ENCODE measurements at regions not wholly inside any gene's neighbourhood (a gene's known extent, or its start where the extent isn't known, plus 50 kb on each side); places are given as distances from the start of the nearest gene placed in this dataset.

DNA sequence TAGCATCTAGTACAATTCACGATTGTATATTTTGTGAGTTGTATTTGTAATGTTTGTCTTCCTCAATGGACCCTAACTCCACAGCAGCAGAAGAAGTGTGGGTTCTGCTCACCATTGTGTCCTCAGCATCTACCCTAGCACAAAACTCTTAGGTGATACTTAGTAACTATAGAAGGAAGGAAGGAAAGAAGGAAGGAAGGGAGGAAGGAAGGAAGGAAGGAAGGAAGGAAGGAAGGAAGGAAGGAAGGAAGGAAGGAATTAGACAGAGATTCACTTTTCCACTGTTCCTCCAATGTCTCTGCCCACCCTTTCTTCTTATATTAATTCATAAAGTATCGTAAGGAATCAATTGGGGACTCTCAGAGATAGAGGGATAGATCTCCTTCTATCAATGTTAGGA lies 288.2 kb downstream of the NFIB start:
- intact Hi-C loops (cut with micrococcal nuclease) = no loop called here
- TF ChIP-seq, protein P1, sequence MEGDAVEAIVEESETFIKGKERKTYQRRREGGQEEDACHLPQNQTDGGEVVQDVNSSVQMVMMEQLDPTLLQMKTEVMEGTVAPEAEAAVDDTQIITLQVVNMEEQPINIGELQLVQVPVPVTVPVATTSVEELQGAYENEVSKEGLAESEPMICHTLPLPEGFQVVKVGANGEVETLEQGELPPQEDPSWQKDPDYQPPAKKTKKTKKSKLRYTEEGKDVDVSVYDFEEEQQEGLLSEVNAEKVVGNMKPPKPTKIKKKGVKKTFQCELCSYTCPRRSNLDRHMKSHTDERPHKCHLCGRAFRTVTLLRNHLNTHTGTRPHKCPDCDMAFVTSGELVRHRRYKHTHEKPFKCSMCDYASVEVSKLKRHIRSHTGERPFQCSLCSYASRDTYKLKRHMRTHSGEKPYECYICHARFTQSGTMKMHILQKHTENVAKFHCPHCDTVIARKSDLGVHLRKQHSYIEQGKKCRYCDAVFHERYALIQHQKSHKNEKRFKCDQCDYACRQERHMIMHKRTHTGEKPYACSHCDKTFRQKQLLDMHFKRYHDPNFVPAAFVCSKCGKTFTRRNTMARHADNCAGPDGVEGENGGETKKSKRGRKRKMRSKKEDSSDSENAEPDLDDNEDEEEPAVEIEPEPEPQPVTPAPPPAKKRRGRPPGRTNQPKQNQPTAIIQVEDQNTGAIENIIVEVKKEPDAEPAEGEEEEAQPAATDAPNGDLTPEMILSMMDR (IDR thresholded peaks at IDR 0.05) = no peak
- CTCF ChIA-PET = no interaction called here
- Mint-ChIP-seq H3K27ac (no peak overlapping the region), H3K4me1 (no peaks in the 10 kb centered on the region), H3K9me3 (no peaks in the 10 kb centered on the region), H3K4me3 (no peak overlapping the region), H3K27me3 (no peaks in the 10 kb centered on the region), H3K36me3 (ENCODE audit: low read depth) (no peaks in the 10 kb centered on the region)
- DNase-seq (no peak), ATAC-seq (ENCODE audit: low read depth) (no peak)
- POLR2A ChIA-PET = no interaction called here

DNA sequence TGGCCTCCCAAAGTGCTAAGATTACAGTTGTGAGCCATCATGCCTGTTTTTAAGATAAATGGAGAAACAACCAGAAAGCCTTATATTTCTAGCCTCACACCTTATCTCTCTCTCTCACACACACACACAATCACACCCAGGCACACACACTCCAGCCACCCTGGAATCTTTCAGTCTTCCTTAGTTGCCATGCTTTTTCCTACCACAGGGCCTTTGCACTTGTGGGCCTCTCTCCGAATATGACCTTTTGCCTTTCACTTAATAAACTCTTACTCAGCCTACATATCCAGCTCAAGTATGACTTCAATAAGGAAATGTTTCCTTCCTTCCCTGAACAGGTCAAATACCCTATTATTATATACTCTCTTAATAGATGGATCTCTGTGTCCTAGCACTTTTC lies 290.7 kb downstream of the NFIB start:
- no peak for DNase-seq
- TF ChIP-seq, protein P1 (IDR thresholded peaks at IDR 0.05) = no peak
- Mint-ChIP-seq H3K27ac (no peak overlapping the region), H3K4me3 (no peak overlapping the region), H3K4me1 (no peaks in the 10 kb centered on the region), H3K27me3 (no peaks in the 10 kb centered on the region), H3K36me3 (ENCODE audit: low read depth) (no peaks in the 10 kb centered on the region), H3K9me3 (peaks cover 3% of the 10 kb centered on the region)
- ChIA-PET CTCF (no interaction called here), POLR2A (no interaction called here)
- ATAC-seq (ENCODE audit: low read depth) = no peak
- intact Hi-C loops (cut with micrococcal nuclease) = no loop called here

DNA sequence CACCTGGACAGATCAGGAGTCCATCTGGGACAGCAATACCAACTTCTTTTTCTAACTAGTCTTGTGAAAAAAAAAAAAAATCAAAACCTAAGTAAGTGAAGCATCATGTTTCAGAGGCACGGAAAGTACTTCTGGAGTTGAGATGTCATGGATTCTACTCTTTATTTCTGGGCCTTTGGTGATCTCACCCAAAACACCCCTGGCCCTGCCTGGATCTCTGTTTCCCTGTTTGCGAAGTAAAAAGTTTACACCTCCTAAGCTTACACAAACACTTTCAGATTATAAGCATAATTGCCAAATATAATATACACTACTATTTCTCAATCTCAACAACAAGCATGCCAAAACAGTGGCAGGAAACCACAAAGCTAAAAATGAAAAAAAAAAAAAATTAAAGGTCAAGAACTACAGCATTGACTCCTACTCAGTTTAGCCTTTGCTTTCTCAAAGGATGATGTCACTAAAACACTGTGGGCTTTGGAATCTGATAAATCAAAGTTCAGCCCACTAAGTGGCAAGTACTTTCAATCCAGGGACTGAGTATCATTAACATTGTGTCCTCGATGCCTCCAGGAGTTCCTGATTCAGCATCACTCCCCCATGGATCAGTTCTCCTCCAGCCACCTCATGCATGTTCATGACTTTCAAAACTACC lies 291.9 kb downstream of the NFIB start:
- ChIA-PET POLR2A (no interaction called here), CTCF (no interaction called here)
- H3K4me3 Mint-ChIP-seq = no peak overlapping the region
- intact Hi-C loops (cut with micrococcal nuclease) = no loop called here
- H3K36me3 Mint-ChIP-seq (ENCODE audit: low read depth) = no peaks in the 10 kb centered on the region
- no peaks in the 10 kb centered on the region for H3K27me3 Mint-ChIP-seq
- ATAC-seq (ENCODE audit: low read depth) = no peak
- DNase-seq = no peak
- H3K4me1 Mint-ChIP-seq = no peaks in the 10 kb centered on the region
- TF ChIP-seq, protein P1 (IDR thresholded peaks at IDR 0.05) = no peak
- H3K27ac Mint-ChIP-seq = no peak overlapping the region
- H3K9me3 Mint-ChIP-seq = peaks cover 3% of the 10 kb centered on the region

DNA sequence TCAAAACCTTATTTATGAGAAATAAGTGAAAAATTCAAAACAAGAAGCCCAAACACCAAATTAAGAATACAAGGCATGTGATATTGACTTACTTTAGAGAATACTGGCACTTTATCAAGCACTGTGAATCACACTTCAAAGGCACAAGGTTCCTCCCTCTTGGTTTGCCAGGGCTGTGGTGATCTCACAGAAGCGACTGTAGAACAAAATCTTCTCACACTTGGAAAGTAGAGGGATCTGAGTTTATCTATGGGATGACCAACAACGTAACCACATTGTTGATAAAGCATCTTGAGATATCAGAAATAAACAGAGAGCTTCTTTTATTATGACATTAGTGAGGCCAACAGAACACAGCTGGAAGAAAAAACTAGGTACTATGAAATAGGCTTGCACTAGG lies 295.9 kb downstream of the NFIB start:
- intact Hi-C loops (cut with micrococcal nuclease) = no loop called here
- H3K4me1 Mint-ChIP-seq = no peaks in the 10 kb centered on the region
- ChIA-PET POLR2A (no interaction called here), CTCF (no interaction called here)
- H3K4me3 Mint-ChIP-seq = no peak overlapping the region
- H3K27ac Mint-ChIP-seq = no peak overlapping the region
- no peaks in the 10 kb centered on the region for H3K36me3 Mint-ChIP-seq (ENCODE audit: low read depth)
- H3K9me3 Mint-ChIP-seq = peaks cover 7% of the 10 kb centered on the region
- TF ChIP-seq, protein P1 (IDR thresholded peaks at IDR 0.05) = no peak
- DNase-seq (no peak), ATAC-seq (ENCODE audit: low read depth) (no peak)
- no peaks in the 10 kb centered on the region for H3K27me3 Mint-ChIP-seq

DNA sequence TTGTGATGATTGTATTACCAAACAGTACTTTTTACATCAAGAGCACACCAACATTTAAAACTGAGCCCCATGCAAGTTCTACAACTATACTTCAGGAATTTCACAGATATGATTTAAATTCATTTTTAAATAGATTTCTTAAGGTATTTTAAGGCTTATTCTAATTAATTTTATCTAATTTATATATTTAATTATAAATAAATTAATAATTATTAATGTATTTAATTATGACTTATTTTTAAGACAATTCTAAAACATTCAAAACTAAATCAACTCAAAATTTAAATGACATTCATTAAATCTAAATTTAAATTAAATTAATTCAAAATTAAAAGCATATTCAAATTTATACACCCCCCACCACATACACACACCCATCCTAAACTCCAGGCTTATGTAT lies 299.2 kb downstream of the NFIB start:
- POLR2A ChIA-PET = no interaction called here
- H3K36me3 Mint-ChIP-seq (ENCODE audit: low read depth) = no peaks in the 10 kb centered on the region
- intact Hi-C loops (cut with micrococcal nuclease) = no loop called here
- no peaks in the 10 kb centered on the region for H3K4me1 Mint-ChIP-seq
- H3K4me3 Mint-ChIP-seq = no peak overlapping the region
- CTCF ChIA-PET = no interaction called here
- H3K27ac Mint-ChIP-seq = no peak overlapping the region
- no peaks in the 10 kb centered on the region for H3K27me3 Mint-ChIP-seq
- no peak for ATAC-seq (ENCODE audit: low read depth)
- DNase-seq = no peak
- TF ChIP-seq, protein P1 (IDR thresholded peaks at IDR 0.05) = no peak
- peaks cover 3% of the 10 kb centered on the region for H3K9me3 Mint-ChIP-seq
